ENCODE measurements at regions not wholly inside any gene's neighbourhood (a gene's known extent, or its start where the extent isn't known, plus 50 kb on each side); places are given as distances from the start of the nearest gene placed in this dataset.

GRCh38 chr20:36101192-36101591 is 53.3 kb upstream of the EPB41L1 start:
- TF ChIP-seq CTCF (IDR thresholded peaks at IDR 0.05): no peak
- TF ChIP-seq EZH2phosphoT487 (IDR thresholded peaks at IDR 0.05): no peak
- TF ChIP-seq EZH2 (IDR thresholded peaks at IDR 0.05): no peak
